VCaP (cell line): ENCODE measurements at regions not wholly inside any gene's neighbourhood (a gene's known extent, or its start where the extent isn't known, plus 50 kb on each side); places are given as distances from the start of the nearest gene placed in this dataset.

Experiments
- H3K27ac ChIP-seq: fragments of 450-650 bp; 2 replicates; pipeline ENCODE4 v1.5.1; 2017
- CTCF ChIP-seq: fragments of 450-650 bp; conservative IDR thresholded peaks from 2 replicates; pipeline ENCODE4 v1.5.1; 2017; ENCODE audit warnings: mild to moderate bottlenecking, moderate library complexity

GRCh38 chr12:92326877-92327276, 181.2 kb upstream of the BTG1 start:
- no peak overlapping the region for H3K27ac ChIP-seq
- no peak for TF ChIP-seq CTCF

DNA sequence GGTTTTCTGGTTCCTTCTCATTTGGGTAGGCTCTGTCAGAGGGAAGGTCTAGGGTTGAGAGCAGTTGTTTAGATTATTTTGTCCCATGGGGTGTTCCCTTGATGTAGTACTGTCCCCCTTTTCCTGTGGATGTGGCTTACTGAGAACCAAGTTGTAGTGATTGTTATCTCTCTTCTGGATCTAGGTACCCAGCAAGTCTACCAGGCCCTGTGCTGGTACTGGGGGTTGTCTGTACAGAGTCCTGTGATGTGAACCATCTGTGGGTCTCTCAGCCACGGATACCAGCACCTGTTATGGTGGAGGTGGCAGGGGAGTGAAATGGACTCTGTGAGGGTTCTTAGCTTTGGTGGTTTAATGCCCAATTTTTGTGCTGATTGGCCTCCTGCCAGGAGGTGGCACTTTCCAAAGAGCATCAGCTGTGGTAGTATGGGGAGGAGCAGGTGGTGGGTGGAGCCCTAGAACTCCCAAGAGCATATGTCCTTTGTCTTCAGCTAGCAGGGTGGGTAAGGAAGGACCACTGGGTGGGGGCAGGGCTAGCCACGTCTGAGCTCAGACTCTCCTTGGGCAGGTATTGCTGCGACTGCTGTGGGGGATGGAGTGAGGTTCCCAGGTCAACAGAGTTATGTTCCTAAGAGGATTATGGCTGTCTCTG, 179.3 kb upstream of the BTG1 start:
- TF ChIP-seq CTCF = no peak
- no peak overlapping the region for H3K27ac ChIP-seq

GRCh38 chr12:92312463-92312964, 166.9 kb upstream of the BTG1 start:
- no peak overlapping the region for H3K27ac ChIP-seq
- no peak for TF ChIP-seq CTCF

- no peak overlapping the region for H3K27ac ChIP-seq
- no peak for TF ChIP-seq CTCF
Observed at GRCh38 chr12:92304371-92305055, 158.9 kb upstream of the BTG1 start.

DNA sequence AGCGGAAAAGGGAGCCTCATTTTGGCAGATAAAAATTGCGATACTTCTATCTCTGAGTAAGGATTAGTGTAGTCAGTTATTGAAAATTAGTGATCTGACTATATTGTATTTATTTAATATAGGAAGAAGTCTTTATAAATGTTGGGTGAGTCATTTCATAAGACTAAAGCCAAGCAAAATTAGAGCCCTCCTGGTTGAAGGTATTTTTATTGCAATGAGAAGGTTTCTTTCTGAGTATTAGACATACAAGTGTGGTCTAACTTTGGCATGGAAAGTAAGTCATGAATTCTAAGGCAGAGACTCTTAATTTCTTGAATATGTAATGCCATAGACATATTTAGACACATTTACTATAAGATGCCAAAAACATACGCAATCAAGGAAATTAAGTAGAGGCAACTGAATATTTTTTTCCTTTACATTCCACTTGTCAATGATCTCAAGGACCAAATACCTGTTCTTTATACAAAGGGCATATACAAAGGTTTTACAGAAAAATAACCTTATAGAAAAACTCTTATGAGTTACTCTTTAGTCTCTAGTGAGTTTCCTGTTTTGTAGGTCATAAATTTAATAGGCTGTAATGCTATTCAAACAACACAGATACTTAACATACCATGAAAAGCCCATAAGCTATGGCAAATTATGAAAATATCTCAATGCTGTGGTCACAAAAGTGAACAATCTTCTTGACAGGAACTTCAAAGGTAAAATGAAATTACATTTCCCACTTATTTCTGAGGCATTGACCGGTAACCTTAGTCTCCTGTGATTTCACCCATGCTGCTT, 156.6 kb upstream of the BTG1 start:
- no peak overlapping the region for H3K27ac ChIP-seq
- TF ChIP-seq CTCF = no peak

DNA sequence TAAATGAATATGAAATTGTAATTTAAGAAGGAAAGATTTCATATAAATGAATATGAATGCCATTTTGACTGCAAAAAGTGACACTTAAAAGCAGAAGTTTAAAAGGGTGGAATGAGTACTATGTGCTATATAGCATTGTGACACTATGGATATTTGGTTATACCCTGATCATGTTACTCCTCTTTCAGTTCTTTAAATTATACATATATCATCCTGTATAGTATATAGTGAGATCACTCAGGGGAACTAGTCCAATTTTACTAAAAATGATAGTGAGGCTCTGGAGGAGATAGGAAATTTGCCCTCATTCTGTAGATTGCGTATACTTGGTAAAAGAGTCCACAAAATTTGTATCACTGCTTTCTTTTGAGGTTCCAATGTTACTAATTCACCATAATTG, 155.7 kb upstream of the BTG1 start:
- H3K27ac ChIP-seq = no peak overlapping the region
- TF ChIP-seq CTCF = no peak

DNA sequence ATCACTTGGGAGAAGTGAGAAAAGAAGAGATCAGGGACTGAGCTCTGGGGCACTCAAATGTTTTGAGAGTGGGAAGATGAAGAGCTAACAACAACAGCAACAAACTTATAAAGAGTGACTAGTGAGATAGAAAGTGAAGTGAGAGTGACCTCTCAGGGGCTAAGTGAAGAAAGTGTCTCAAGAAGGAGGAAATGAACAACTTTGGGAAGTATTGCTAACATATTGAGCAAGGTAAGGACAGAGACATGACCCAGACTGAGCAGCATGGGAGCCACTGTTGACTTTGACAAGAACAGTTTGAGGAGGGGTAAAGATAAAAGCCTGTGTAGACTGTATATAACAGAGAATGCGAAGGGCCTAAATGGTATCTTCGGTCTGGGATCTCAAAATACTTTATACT, 155.1 kb upstream of the BTG1 start:
- no peak overlapping the region for H3K27ac ChIP-seq
- TF ChIP-seq CTCF = no peak
